HUES6 (cell line): ENCODE measurements at regions not wholly inside any gene's neighbourhood (a gene's known extent, or its start where the extent isn't known, plus 50 kb on each side); places are given as distances from the start of the nearest gene placed in this dataset.

Source experiments
- H3K27ac ChIP-seq: 2 replicates; pipeline ENCODE4 v1.7.0; 2013; ENCODE audit warnings: low read depth, mild to moderate bottlenecking, low read length, inconsistent platforms
- H3K27me3 ChIP-seq: 2 replicates; pipeline ENCODE4 v1.6.1; 2013; ENCODE audit warnings: low read length; ENCODE audit not compliant: control insufficient read depth, insufficient read depth
- H3K36me3 ChIP-seq: 2 replicates; pipeline ENCODE4 v1.6.1; 2013; ENCODE audit warnings: low read length; ENCODE audit not compliant: control insufficient read depth, insufficient read depth
- H3K4me1 ChIP-seq: 2 replicates; pipeline ENCODE4 v1.6.1; 2013; ENCODE audit warnings: low read length; ENCODE audit not compliant: control insufficient read depth, insufficient read depth
- H3K4me3 ChIP-seq: 2 replicates; pipeline ENCODE4 v1.5.1; 2013; ENCODE audit warnings: low read depth, low read length
- H3K9ac ChIP-seq: one replicate; pipeline ENCODE4 v1.6.1; 2013; ENCODE audit warnings: mild to moderate bottlenecking, low read length
- H3K9me3 ChIP-seq: 2 replicates; pipeline ENCODE4 v1.6.1; 2013; ENCODE audit warnings: low read depth, low read length; ENCODE audit not compliant: control insufficient read depth, insufficient read depth

GRCh38 chr14:87686746-87687145, 306.2 kb downstream of the GALC start:
- no peak overlapping the region for H3K27ac ChIP-seq
- peaks cover 6% of the 10 kb centered on the region; the same call in 1 of the 2 replicates for H3K4me1 ChIP-seq
- no peaks in the 10 kb centered on the region for H3K36me3 ChIP-seq
- no peak overlapping the region for H3K9ac ChIP-seq
- H3K27me3 ChIP-seq: no peaks in the 10 kb centered on the region
- H3K4me3 ChIP-seq: no peak overlapping the region
- peaks cover 5% of the 10 kb centered on the region; the same call in 1 of the 2 replicates for H3K9me3 ChIP-seq

- Histone ChIP-seq H3K9me3 (peaks cover 5% of the 10 kb centered on the region; the same call in 1 of the 2 replicates), H3K27ac (no peak overlapping the region), H3K4me1 (no peaks in the 10 kb centered on the region), H3K4me3 (no peak overlapping the region), H3K9ac (no peak overlapping the region), H3K27me3 (no peaks in the 10 kb centered on the region; the same call in 1 of the 2 replicates), H3K36me3 (no peaks in the 10 kb centered on the region)
Observed at GRCh38 chr14:87679866-87680265, 313.1 kb downstream of the GALC start.

GRCh38 chr14:87678624-87679023, 314.4 kb downstream of the GALC start:
- Histone ChIP-seq H3K9me3 (peaks cover 5% of the 10 kb centered on the region; the same call in 1 of the 2 replicates), H3K4me3 (no peak overlapping the region), H3K36me3 (no peaks in the 10 kb centered on the region), H3K27me3 (no peaks in the 10 kb centered on the region; the same call in 1 of the 2 replicates), H3K4me1 (no peaks in the 10 kb centered on the region), H3K27ac (no peak overlapping the region), H3K9ac (no peak overlapping the region)

GRCh38 chr14:87676814-87677437, 316.1 kb downstream of the GALC start:
- no peaks in the 10 kb centered on the region for H3K4me1 ChIP-seq
- H3K36me3 ChIP-seq: no peaks in the 10 kb centered on the region
- H3K27ac ChIP-seq: no peak overlapping the region
- no peak overlapping the region for H3K9ac ChIP-seq
- H3K4me3 ChIP-seq: no peak overlapping the region
- H3K9me3 ChIP-seq: no peaks in the 10 kb centered on the region
- H3K27me3 ChIP-seq: no peaks in the 10 kb centered on the region; the same call in 1 of the 2 replicates

GRCh38 chr14:87667659-87668058, 325.3 kb downstream of the GALC start:
- Histone ChIP-seq H3K9me3 (no peaks in the 10 kb centered on the region), H3K4me1 (no peaks in the 10 kb centered on the region), H3K27me3 (no peaks in the 10 kb centered on the region), H3K4me3 (no peak overlapping the region), H3K9ac (no peak overlapping the region), H3K36me3 (no peaks in the 10 kb centered on the region), H3K27ac (no peak overlapping the region)

- H3K9ac ChIP-seq: no peak overlapping the region
- no peak overlapping the region for H3K4me3 ChIP-seq
- 0 out of 2 replicates have a peak, but pooled peaks cover under 1% of the 10 kb centered on the region for H3K9me3 ChIP-seq
Observed at GRCh38 chr14:87656315-87656714, 336.7 kb downstream of the GALC start.

GRCh38 chr14:87652278-87652677, 340.7 kb downstream of the GALC start:
- Histone ChIP-seq H3K4me3 (no peak overlapping the region), H3K9ac (no peak overlapping the region), H3K36me3 (no peaks in the 10 kb centered on the region), H3K4me1 (no peaks in the 10 kb centered on the region), H3K27me3 (no peaks in the 10 kb centered on the region), H3K9me3 (peaks cover 35% of the 10 kb centered on the region), H3K27ac (no peak overlapping the region)

More at GRCh38 chr14:87656315-87656714, 336.7 kb downstream of the GALC start:
- Histone ChIP-seq H3K27me3 (no peaks in the 10 kb centered on the region; the same call in 1 of the 2 replicates), H3K4me1 (no peaks in the 10 kb centered on the region), H3K27ac (no peak overlapping the region), H3K36me3 (no peaks in the 10 kb centered on the region)

- Histone ChIP-seq H3K9me3 (peaks cover 20% of the 10 kb centered on the region), H3K27ac (no peak overlapping the region), H3K9ac (no peak overlapping the region), H3K27me3 (no peaks in the 10 kb centered on the region), H3K4me3 (no peak overlapping the region), H3K4me1 (no peaks in the 10 kb centered on the region), H3K36me3 (no peaks in the 10 kb centered on the region)
Observed at GRCh38 chr14:87644689-87645088, 348.3 kb downstream of the GALC start.

GRCh38 chr14:87643005-87643404, 350.0 kb downstream of the GALC start:
- Histone ChIP-seq H3K27ac (no peak overlapping the region), H3K9me3 (peaks cover 4% of the 10 kb centered on the region; the same call in 1 of the 2 replicates), H3K9ac (no peak overlapping the region), H3K27me3 (no peaks in the 10 kb centered on the region), H3K36me3 (no peaks in the 10 kb centered on the region), H3K4me1 (no peaks in the 10 kb centered on the region), H3K4me3 (no peak overlapping the region)

- Histone ChIP-seq H3K4me3 (no peak overlapping the region), H3K27ac (no peak overlapping the region), H3K27me3 (no peaks in the 10 kb centered on the region), H3K36me3 (no peaks in the 10 kb centered on the region), H3K9ac (no peak overlapping the region), H3K4me1 (no peaks in the 10 kb centered on the region), H3K9me3 (no peaks in the 10 kb centered on the region)
Observed at GRCh38 chr14:87640553-87640952, 352.4 kb downstream of the GALC start.

GRCh38 chr14:87638196-87638595, 354.8 kb downstream of the GALC start:
- Histone ChIP-seq H3K27me3 (no peaks in the 10 kb centered on the region), H3K36me3 (no peaks in the 10 kb centered on the region), H3K9ac (no peak overlapping the region), H3K4me3 (no peak overlapping the region), H3K9me3 (no peaks in the 10 kb centered on the region), H3K4me1 (no peaks in the 10 kb centered on the region), H3K27ac (no peak overlapping the region)
